Cerebellar cortex (tissue), 1 donor: ENCODE measurements at regions not wholly inside any gene's neighbourhood (a gene's known extent, or its start where the extent isn't known, plus 50 kb on each side); places are given as distances from the start of the nearest gene placed in this dataset.

ENCODE experiments used
- DNase-seq: peaks from one replicate; pipeline ENCODE4 v3.0.0-alpha.2; 2015; ENCODE audit warnings: low spot score

- peak; percentile 51 for DNase-seq
Measured at GRCh38 chr7:85890244-85890811, 703.5 kb upstream of the SEMA3D start.

GRCh38 chr7:85887133-85887532 lies 700.3 kb upstream of the SEMA3D start:
- DNase-seq = no peak

GRCh38 chr7:85882335-85882734 lies 695.5 kb upstream of the SEMA3D start:
- DNase-seq = no peak

GRCh38 chr7:85875398-85875797 lies 688.5 kb upstream of the SEMA3D start:
- DNase-seq = no peak

GRCh38 chr7:85866540-85866939 lies 679.7 kb upstream of the SEMA3D start:
- DNase-seq = no peak

GRCh38 chr7:85851571-85852193 lies 664.8 kb upstream of the SEMA3D start:
- DNase-seq = peak; percentile 29

GRCh38 chr7:85850381-85850780 lies 663.5 kb upstream of the SEMA3D start:
- DNase-seq = no peak

GRCh38 chr7:85840554-85840953 lies 653.7 kb upstream of the SEMA3D start:
- DNase-seq = no peak

- DNase-seq = no peak
Measured at GRCh38 chr7:85833066-85833465, 646.2 kb upstream of the SEMA3D start.

GRCh38 chr7:85830982-85831381 lies 644.1 kb upstream of the SEMA3D start:
- DNase-seq = no peak

GRCh38 chr7:85829817-85830432 lies 643.1 kb upstream of the SEMA3D start:
- DNase-seq = no peak

- no peak for DNase-seq
Measured at GRCh38 chr7:85829176-85829575, 642.3 kb upstream of the SEMA3D start.

- DNase-seq = no peak
Measured at GRCh38 chr7:85828614-85829013, 641.8 kb upstream of the SEMA3D start.

GRCh38 chr7:85823396-85824080 lies 636.7 kb upstream of the SEMA3D start:
- DNase-seq = no peak

GRCh38 chr7:85821926-85822325 lies 635.1 kb upstream of the SEMA3D start:
- no peak for DNase-seq

GRCh38 chr7:85820702-85821443 lies 634.0 kb upstream of the SEMA3D start:
- DNase-seq = no peak

GRCh38 chr7:85815526-85815925 lies 628.7 kb upstream of the SEMA3D start:
- no peak for DNase-seq

GRCh38 chr7:85806321-85806720 lies 619.5 kb upstream of the SEMA3D start:
- DNase-seq = no peak

- no peak for DNase-seq
Measured at GRCh38 chr7:85805656-85806055, 618.8 kb upstream of the SEMA3D start.

GRCh38 chr7:85805249-85805648 lies 618.4 kb upstream of the SEMA3D start:
- DNase-seq = no peak

- no peak for DNase-seq
Measured at GRCh38 chr7:85802211-85802610, 615.4 kb upstream of the SEMA3D start.

GRCh38 chr7:85796956-85797355 lies 610.1 kb upstream of the SEMA3D start:
- DNase-seq = no peak
